ENCODE measurements at regions not wholly inside any gene's neighbourhood (a gene's known extent, or its start where the extent isn't known, plus 50 kb on each side); places are given as distances from the start of the nearest gene placed in this dataset.

DNA sequence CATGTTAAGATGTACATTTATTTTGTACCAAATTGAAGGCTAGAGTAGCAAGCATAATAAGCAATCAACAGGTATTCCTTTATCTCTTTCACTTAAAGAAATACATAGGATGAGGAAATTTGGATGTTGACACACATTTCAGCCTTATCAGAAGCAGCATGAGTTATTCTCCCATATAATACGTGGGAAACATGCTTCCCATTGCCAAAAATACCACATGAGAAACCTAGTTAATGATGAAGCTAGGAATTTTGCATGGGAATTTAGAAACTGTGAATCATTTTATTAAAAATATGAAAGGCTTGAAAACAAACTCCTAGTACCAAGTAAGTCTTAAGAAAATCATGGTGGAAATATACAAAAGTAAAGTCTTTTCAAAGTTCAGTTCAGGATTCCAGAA is 751.8 kb downstream of the TSN start:
- no peak for DNase-seq (ENCODE audit: low spot score)

DNA sequence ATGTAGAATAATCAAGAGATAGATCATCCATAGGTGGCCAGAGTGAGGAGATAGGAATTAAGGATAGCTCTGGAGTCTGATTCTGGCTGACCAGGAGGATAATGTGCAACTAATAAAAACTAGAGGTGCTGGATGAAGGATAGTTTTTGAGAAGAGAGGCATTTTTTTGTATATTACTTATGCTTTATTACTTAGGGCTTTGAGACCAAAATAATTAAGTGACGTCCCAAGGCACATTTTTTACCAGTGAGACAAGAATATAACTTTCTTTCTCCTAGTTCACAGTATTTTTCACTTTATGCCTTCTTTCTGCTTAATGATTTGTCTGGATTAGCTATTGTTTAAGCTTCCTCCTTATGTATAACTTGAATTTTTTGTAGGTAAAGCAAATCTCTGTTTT is 756.6 kb downstream of the TSN start:
- DNase-seq (ENCODE audit: low spot score), result no peak

DNA sequence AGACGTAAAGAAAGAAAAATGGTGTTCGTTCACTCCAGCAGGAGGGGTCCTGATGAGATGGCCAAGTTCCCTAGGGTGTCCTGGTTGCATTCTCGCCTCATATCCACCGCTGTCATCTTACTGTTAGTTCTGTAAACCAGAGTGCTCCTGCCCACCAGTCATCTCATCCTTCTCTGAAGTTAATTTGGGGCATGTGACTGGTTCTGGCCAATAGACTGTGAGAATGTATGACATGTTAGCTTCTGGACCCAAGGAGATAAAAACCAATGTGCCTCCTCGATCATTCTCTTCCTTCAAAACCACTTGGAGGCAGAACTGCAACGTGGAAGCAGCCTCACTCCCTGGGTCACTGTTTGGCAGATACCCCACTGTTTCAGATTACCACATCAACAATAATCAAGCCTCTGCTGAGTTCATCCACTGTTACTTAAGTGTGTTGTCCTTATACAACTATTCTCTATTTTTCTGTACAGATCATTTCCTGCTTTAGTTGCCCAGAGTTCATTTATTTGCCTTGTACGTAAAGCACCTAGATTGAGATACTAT is 759.1 kb downstream of the TSN start:
- no peak for DNase-seq (ENCODE audit: low spot score)

DNA sequence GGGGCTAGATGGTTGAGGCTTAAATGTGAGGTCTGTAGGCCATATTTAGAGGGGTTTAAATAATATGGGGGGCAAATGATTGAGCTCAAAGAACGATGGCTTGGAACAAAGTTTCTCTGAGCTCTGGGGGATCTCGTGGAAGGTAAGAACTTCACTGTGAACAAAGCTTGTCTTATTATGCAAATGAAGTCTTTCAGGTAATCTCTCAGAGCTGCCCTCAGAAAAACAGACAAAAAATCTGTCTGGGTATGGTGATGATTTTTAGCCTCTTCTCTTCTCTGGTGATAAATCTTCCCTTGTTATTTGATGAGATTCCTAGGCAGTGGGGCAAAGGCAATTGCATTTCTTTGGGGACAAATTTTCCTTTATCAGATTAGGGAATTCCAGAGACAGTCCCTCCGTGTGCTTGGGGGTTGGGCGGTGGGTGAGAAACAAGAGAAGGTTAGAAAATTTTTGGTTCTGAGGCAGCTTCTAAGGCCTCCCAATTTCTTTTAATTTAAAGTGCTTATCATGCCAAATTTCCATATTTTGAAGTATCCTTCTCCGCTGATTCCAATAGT is 760.4 kb downstream of the TSN start:
- DNase-seq (ENCODE audit: low spot score), result no peak

DNA sequence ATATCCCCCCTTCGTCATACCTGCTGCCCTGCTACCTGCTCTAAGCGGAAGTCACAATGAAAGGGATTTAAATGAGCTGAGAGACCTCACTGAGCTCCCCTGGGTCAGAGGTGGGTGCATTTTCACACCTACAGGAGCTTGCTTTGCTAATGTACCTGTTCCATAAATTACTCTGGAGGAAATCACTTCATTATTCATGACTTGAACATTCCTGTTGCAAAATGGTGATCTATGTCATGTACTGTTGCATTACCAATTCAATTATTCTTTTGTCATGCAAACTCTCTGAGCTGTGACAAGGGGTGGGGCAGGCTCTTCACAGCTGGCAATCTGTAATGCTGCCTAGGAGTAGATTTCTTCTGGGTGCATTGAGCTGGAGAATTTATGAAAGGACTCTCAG is 761.3 kb downstream of the TSN start:
- DNase-seq (ENCODE audit: low spot score), result no peak

DNA sequence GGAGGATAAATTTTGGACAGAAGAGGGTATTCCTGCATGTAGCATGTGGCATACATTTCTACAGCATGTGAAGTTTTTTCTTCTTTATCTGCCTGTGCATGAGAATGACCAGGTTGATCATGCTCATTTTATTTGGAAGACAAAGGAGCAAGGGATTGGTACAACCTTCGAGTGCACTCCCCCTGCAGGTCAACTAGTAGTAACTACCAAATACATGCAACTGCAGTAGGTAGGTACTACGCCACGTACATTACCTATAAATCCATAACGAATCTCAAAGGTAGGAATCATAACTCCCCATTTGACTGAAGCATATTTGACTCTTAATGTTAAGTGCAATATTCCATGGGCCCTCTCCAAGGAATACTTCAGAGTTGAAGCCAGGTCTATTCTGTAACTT is 763.9 kb downstream of the TSN start:
- DNase-seq (ENCODE audit: low spot score), result no peak

DNA sequence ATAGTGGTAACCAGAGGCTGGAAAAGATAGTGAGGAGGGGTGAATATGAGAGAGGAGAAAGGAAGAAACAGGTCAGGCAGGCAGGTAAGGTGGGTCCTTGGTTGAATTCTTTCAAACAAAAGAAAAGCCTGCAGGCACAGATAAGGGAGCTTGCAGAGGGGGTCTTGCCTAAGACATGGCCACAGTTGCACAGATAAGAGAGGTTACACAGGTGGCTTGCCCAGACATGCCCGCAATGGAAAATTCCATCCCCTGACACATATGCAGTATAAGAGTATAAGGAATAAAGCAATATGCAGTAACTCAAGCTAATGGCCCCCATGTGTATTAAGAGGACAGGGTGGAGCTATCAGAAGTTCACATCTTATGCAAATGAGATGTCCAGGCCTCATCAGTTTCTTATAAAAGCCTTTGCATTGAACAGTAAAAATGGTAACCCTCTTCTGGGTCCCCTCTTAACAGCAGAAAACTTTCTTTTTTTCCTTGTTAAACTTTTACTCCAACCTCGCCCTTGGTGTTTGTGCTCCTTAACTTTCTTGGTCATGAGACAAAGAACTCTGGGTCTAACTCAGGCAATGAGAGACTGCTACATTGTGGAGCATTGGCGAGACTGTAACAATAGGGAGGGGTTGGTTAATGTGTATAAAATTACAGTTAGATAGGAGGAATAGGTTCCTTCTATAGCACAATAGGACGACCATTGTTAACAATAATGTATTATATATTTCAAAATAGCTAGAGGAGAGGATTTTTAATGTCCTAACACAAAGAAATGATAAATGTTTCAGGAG is 764.6 kb downstream of the TSN start:
- DNase-seq (ENCODE audit: low spot score), result no peak

DNA sequence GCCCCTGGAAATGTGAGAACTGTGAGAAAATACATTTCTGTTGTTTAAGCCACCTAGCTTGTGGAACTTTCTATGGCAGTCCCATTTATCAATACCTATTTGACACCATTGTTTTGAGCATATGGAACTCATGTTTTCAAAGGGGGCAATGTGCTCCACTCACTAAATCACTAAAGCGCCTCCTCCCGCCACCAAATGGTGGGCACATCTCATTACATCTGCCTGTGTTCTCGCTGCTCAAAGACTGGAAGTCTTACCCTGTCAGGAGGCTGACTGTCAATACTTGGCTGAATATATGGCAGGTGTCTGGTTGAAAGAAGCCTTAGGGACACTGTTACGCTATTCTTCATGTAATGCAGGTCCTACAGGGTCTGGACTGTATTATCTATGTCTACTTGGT is 767.7 kb downstream of the TSN start:
- DNase-seq (ENCODE audit: low spot score), result no peak

DNA sequence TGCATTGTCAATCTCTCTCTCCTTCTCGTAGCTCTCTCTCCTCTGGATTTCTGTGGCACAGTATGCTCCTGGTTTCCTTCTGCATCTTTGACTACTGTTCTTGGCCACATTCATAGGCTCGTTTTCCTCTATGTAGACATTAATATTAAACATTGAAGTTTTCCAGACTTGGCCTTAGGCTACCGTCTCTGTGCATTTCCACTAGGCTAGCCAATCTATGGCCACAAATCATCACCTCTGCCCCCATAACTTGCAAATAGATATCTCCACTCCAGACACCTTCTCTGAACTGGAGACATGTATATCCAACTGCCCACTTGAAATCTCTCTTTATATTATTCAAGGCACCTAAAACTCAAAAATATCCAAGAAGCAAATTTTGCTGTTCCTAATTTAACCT is 768.5 kb downstream of the TSN start:
- DNase-seq (ENCODE audit: low spot score), result no peak

DNA sequence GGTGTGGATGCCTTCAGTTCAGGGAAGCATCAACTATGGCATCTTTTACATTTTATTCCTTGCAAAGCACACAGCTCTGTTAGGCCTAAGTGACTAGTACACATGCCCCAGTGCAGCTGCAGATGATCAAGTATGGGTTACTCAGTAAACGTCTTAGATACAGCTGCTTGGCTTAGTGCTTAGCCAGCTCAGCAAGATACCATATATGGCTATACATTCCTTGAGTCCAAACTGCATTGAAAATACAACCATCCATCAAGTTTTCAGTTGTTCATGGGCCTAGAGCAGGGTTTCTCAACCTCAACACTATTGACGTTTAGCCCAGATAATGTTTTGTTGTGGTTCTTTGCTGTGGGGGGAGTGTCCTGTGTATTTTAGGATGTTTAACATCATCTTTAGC is 769.9 kb downstream of the TSN start:
- DNase-seq (ENCODE audit: low spot score), result no peak

DNA sequence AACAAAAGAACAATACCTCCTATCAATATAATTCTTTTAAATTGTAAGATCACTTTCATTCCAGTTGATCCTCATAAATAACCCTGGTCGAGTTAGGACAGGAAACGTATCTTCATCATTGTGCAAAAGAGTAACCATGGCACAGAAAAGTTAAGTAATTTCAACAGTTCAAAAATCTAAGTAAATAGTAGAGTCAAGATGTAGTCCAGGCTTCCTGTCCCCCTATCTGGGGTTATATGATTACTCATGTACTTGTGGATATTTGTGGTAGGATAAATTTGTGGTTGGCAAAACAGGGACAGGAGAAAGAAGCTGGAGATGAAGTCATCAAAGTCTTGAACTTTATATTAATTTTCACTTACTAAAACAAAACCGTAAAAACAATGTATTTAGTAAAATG is 772.6 kb downstream of the TSN start:
- no peak for DNase-seq (ENCODE audit: low spot score)

DNA sequence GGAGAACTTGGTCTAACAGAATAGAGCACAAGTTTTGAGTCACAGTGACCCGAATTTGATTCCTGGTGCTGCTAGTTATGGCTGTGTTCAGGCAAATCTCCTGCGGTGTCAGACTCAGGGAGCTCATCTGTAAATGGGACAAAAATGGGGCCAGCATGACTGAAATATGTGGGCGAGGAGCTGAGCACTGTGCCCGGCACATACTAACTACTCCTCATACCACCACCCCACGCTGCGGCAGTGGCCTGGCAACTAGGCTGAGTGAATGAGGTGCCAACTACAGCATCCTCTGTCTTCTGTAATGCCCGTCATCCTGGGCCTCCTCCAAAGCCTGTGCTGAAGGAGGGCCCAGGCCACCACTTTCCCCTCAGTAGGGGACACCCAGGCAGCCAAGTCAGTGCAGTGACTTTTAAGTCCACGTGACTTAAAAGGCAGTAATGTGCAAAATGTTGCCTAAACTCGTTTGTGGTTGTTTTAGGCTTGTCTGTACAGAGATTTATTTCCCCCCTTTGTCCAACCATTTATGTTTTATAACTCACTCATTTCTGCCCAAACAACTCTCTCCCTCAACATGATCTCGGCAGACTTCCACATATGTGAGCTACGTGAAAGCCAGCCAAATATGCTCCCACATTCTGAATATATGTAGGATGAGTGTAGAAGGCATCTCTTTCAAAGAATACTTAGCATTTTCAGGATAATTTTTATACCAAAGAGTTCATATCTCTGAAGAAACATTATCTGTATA is 773.7 kb downstream of the TSN start:
- DNase-seq (ENCODE audit: low spot score), result no peak

DNA sequence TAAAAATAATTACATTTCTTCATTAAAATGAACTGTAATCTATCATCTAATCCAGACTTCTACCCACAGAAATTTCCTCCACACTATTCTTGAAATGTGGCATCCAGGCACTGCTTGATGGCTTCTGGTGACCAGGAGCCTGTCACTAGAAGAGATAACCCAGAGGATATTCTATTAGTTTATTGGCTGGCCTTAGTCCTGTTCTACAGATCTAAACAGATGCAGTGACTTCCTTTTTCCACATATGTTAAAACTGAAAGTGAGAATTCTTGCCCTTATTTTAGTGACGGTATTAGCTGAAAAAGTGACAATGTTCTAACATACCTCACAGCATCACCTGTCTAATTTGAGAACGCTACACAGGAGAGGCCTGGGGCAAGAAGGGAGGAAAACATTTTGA is 775.4 kb downstream of the TSN start:
- no peak for DNase-seq (ENCODE audit: low spot score)

DNA sequence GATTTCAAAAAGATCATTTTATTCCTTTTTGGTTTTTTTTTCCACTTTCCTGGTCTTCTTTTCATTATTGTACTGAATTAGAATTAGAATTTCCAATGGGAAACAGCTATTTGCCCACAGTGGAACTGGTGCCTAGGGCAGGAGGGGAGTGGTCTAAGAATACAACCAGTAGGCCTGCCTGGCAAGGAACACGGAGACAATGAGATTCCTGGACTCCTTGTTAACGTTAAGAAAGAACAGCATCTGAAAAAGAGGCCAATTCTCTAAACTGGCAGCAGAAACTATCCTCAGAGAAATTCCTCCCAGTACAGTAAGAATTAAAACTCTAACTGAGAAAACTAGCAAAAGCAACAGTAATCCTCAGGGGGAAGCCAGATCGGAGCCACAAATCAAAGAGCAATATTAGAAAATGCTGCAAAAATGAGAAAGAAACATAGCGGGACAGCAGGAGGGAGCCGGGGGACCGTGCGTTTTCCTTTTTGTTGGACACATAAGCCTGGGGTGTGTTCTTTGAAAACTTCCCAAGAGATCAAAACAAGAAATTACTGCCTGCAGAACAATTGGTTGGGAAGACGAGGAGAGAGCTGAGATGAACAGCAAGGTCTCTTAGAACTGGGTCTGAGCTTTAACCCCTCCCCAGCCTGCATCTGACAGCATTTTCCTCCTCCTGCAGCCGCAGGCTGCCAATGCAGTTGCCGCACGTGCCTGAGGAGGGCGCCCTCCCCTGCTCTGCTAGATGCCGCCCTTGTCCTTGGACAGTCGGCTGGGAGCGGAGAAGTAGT is 776.0 kb downstream of the TSN start:
- no peak for DNase-seq (ENCODE audit: low spot score)

DNA sequence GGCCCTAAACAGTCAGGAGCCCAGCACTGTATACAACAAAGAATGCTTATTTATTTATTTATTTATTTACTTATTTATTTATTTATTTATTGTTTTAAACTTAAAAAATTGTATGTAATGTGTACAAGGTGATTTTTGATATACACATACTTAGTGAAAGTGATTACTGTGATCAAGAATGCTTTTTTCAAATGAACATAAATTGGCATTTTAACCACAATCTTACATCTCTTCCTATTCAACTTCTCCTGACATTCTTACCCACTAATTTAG is 776.6 kb downstream of the TSN start:
- no peak for DNase-seq (ENCODE audit: low spot score)

DNA sequence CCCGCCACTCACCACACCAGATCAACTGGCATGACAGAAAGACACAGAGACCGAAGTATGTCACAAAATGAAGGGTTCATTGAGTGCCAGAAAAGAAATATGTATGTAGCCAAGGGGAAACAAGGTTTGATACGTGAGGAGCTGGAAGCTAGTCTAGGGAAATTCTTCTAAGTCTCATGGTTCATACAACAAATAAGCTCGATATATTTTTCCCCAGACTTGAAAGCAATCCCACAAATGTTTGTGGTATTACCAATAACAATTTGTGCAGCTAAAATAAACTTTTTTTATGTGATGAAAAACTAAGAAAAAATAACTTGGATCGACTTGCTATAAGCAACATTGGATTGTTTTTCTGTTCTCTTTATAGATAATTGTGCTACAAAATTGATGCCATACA is 777.0 kb downstream of the TSN start:
- no peak for DNase-seq (ENCODE audit: low spot score)

DNA sequence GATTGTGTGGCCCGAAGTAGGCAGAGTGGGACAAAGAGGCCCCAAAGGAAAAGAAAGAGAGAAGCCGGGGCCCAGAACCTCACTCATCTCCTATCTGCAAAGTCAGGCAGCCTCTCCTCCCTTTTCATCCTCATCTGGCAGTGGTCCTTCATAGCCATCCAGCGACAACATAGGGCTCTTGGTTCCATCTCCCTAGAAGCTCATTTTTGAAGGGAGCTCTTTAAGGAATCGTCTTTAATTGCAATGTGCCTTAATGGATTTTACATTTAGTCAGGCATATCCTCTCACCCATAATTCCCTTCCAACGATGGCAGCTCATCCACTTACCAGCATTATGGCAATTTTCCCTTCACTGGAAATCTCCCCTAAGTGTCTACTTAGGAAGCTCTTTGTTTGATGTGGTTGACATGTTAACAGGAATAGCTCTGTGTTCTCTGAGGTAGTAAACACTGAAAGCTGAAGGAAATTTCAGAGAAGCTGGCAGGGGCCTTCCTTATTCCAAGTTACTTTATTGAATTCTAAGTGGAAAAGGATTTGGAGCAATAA is 780.6 kb downstream of the TSN start:
- no peak for DNase-seq (ENCODE audit: low spot score)

DNA sequence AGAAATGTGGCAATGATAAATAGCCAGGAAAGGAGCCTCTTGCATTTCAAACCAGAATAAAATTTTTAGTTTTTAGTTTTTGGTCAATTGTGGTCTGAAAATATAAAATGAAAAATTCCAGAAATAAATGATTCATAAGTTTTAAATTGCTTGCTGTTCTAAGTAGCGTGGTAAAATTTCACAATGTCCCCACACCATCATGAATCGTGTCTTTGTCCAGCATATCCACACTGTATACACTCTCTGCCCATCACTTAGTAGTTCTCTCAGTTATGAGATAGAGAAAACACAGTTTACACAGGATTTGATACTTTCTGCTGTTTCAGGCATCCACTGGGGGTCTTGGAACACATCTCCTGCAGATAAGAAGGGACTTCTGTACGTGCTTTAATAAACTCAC is 783.9 kb downstream of the TSN start:
- DNase-seq (ENCODE audit: low spot score), result no peak

DNA sequence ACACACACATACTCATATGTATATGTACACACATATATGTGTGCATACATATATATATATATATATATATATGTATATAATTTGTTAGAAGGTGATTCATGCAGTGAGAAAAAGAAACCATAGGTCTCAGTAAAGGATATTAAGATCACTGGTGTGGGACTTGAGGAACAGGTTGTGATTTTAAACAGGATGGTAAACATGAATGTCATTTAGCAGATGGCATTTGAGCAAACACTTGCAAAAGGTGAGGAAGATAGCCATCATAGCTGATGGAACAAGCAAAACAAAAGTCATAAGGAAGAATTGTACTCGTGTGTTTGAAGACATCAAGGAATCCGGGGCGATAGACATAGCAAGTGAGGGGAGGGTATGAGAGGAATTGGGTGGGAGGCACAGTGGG is 784.5 kb downstream of the TSN start:
- DNase-seq (ENCODE audit: low spot score), result no peak

DNA sequence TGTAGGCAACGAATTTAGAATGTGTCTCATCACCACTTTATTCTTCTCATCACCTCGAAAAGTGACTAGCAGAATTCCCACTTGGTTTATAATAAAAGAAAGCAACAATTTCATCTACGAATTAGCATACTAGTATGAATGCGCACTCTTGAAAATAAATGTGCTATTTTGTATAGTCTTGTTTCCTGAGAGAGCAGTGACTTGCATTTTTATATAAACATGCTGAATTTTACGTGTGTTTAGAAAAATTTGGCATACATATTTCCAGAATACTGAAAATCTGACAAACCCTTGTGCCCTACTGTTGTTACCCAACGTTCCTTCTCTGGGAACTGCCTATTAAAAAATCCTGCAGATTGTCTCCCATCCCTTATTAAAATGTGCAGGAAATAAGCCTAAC is 786.8 kb downstream of the TSN start:
- DNase-seq (ENCODE audit: low spot score), result no peak

DNA sequence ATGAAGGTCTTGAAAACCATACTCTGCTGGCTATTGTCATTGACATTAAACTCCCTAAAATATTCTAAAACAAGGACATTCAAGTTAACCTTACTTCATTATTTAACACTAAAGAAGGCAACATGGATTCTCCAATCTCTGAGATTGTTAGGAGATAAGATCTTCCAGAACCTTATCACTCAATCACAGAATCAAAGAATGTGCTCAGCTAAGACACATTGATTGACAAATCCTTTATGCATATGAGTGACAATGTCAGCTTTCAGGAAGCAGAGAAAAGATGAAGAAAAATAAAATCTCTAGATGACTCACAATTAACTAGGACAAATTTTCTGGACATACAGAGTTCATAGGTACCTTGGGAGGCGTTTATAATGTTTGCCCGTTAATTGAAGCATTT is 787.2 kb downstream of the TSN start:
- DNase-seq (ENCODE audit: low spot score), result no peak

DNA sequence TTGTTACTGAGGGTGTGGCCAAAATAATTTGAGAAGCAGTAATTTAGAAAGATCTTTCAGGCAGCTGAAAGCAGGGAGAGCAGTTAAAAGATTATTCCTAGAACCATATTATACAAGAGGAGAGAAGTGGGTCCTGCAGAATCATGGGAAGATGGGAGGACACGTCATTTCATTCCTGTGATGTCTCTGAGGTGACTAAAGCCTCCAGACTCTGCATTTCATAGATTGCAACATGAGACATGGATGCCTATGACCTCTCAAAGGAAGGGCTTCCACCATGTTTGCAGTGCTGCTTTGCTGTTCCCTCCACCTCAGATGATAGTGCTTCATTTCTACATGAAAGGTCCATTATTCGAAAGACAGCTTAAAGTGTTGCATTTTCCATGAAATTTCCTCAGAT is 788.4 kb downstream of the TSN start:
- DNase-seq (ENCODE audit: low spot score), result no peak

Measured in CD4-positive, alpha-beta T cell treated with Interleukin-2 at 100 ng/mL for 4 hours (primary cell).